GM21526 (cell line): ENCODE measurements at regions not wholly inside any gene's neighbourhood (a gene's known extent, or its start where the extent isn't known, plus 50 kb on each side); places are given as distances from the start of the nearest gene placed in this dataset.

Source experiments
- ATAC-seq: cut with Tn5 transposase; IDR thresholded peaks from one replicate; pipeline ENCODE4 v1.9.1; 2021; ENCODE audit warnings: moderate library complexity; ENCODE audit not compliant: unreplicated experiment, low FRiP score

- ATAC-seq, result no peak
These were observed 145.1 kb downstream of the SIPA1L2 start for GRCh38 chr1:232484856-232485255.

- ATAC-seq, result no peak
These were observed 146.1 kb downstream of the SIPA1L2 start for GRCh38 chr1:232483826-232484225.

- no peak for ATAC-seq
These were observed 148.8 kb downstream of the SIPA1L2 start for GRCh38 chr1:232481091-232481490.

GRCh38 chr1:232477728-232478127 is 152.2 kb downstream of the SIPA1L2 start:
- ATAC-seq, result no peak

GRCh38 chr1:232476538-232476950 is 153.4 kb downstream of the SIPA1L2 start:
- ATAC-seq, result no peak

- no peak for ATAC-seq
These were observed 155.1 kb downstream of the SIPA1L2 start for GRCh38 chr1:232474826-232475225.

GRCh38 chr1:232473900-232474299 is 156.0 kb downstream of the SIPA1L2 start:
- ATAC-seq, result no peak

GRCh38 chr1:232473324-232473723 is 156.6 kb downstream of the SIPA1L2 start:
- no peak for ATAC-seq

- ATAC-seq, result no peak
These were observed 157.4 kb downstream of the SIPA1L2 start for GRCh38 chr1:232472485-232473041.

GRCh38 chr1:232471250-232471649 is 158.7 kb downstream of the SIPA1L2 start:
- no peak for ATAC-seq

- ATAC-seq, result no peak
These were observed 159.2 kb downstream of the SIPA1L2 start for GRCh38 chr1:232470711-232471110.

- no peak for ATAC-seq
These were observed 161.7 kb downstream of the SIPA1L2 start for GRCh38 chr1:232468249-232468648.

- no peak for ATAC-seq
These were observed 162.7 kb downstream of the SIPA1L2 start for GRCh38 chr1:232467073-232467760.

- no peak for ATAC-seq
These were observed 165.6 kb downstream of the SIPA1L2 start for GRCh38 chr1:232464325-232464724.

- ATAC-seq, result no peak
These were observed 166.7 kb downstream of the SIPA1L2 start for GRCh38 chr1:232463225-232463624.

- ATAC-seq, result no peak
These were observed 167.7 kb downstream of the SIPA1L2 start for GRCh38 chr1:232462213-232462612.

- no peak for ATAC-seq
These were observed 170.1 kb downstream of the SIPA1L2 start for GRCh38 chr1:232459826-232460225.

- ATAC-seq, result no peak
These were observed 170.8 kb downstream of the SIPA1L2 start for GRCh38 chr1:232459087-232459486.

GRCh38 chr1:232457595-232457994 is 172.3 kb downstream of the SIPA1L2 start:
- ATAC-seq, result peak; percentile 96

- no peak for ATAC-seq
These were observed 173.2 kb downstream of the SIPA1L2 start for GRCh38 chr1:232456714-232457113.

GRCh38 chr1:232454227-232454886 is 175.6 kb downstream of the SIPA1L2 start:
- no peak for ATAC-seq
